Tibial nerve (tissue), 4 donors: ENCODE measurements at regions not wholly inside any gene's neighbourhood (a gene's known extent, or its start where the extent isn't known, plus 50 kb on each side); places are given as distances from the start of the nearest gene placed in this dataset.
"Not testable (repeated sequence)": the region's sequence is repeated elsewhere in the genome, so short reads cannot be mapped to it uniquely, and the experiment has no call there.

Experiments used
- DNase-seq, 2 donors: peaks; one replicate each; pipeline ENCODE4 v3.0.0-alpha.2; 2019; ENCODE audit warnings: low spot score in 2 of 2
- H3K27ac ChIP-seq, 4 donors: fragments of 200-600 bp; sonication (generic) in 3 of 4; one replicate each; pipeline ENCODE4 v1.5.1; 2017 to 2019; ENCODE audit warnings: mild to moderate bottlenecking in 1 of 4
- H3K27me3 ChIP-seq, 2 donors: fragments of 200-600 bp; sonication (generic) in 1 of 2; one replicate each; pipeline versions ENCODE4 v1.5.1 to v1.6.0; 2017 to 2019
- H3K36me3 ChIP-seq, 3 donors: fragments of 200-600 bp; sonication (generic); one replicate each; pipeline ENCODE4 v1.5.1; 2018 to 2019
- H3K4me1 ChIP-seq, 4 donors: fragments of 200-600 bp; sonication (generic) in 3 of 4; one replicate each; pipeline ENCODE4 v1.5.1; 2017 to 2019
- H3K4me3 ChIP-seq, 4 donors: fragments of 200-600 bp; sonication (generic) in 3 of 4; one replicate each; pipeline ENCODE4 v1.5.1; 2017 to 2019; ENCODE audit warnings: mild to moderate bottlenecking in 1 of 4, moderate library complexity in 1 of 4
- H3K9me3 ChIP-seq, 4 donors: fragments of 200-600 bp; sonication (generic) in 3 of 4; one replicate each; pipeline ENCODE4 v1.5.1; 2017 to 2019
- EP300 ChIP-seq, 2 donors: sonication (generic); formaldehyde crosslinking; IDR thresholded peaks; one replicate each; pipeline ENCODE4 v1.6.1; 2017; ENCODE audit warnings: antibody characterized with exemption in 2 of 2, mild to moderate bottlenecking in 1 of 2
- POLR2A ChIP-seq, 2 donors: fragments of 450-650 bp; IDR thresholded peaks; one replicate each; pipeline ENCODE4 v1.6.1; 2017; ENCODE audit warnings: antibody characterized with exemption in 2 of 2, mild to moderate bottlenecking in 2 of 2, moderate library complexity in 2 of 2
- WGBS, 2 donors: methylation state at CpG; one replicate each; pipeline ENCODE4 v1.1.5; 2018; 5-methylcytosine and 5-hydroxymethylcytosine counted together
- TF ChIP-seq, protein P1 (sequence below), 5 experiments: fragments of 200-600 bp in 3 of 5; fragments of 450-650 bp in 2 of 5; sonication (generic) in 3 of 5; IDR thresholded peaks; one replicate each; pipeline ENCODE4 v1.5.1; 2016 to 2019; ENCODE audit warnings: antibody characterized with exemption in 5 of 5, mild to moderate bottlenecking in 3 of 5, moderate library complexity in 2 of 5

DNA sequence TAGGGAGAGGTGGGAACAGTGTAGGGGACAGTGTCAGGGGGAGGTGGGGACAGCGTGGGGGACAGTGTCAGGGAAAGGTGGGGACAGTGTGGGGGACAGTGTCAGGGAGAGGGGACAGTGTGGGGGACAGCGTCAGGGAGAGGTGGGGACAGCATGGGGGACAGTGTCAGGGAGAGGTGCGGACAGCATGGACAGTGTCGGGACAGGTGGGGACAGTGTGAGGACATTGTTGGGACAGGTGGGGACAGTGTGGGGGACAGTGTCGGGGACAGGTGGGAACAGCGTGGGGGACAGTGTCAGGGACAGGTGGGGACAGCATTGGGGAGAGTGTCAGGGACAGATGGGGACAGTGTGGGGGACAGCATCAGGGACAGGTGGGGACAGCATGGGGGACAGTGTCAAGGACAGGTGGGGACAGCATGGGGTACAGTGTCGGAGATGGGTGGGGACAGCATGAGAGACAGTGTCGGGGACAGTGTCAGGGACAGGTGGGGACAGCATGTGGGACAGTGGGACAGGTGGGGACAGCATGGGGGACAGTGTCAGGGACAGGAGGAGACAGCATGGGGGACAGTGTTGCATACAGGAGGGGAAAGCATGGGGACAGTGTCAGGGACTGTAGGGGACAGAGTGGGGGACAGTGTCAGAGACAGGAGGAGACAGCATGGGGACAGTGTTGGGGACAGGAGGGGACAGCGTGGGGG is 139.0 kb downstream of the TMEM121 start:
- Histone ChIP-seq H3K9me3 (no peaks in the 10 kb centered on the region), H3K27ac (no peak overlapping the region), H3K27me3 (no peaks in the 10 kb centered on the region), H3K4me3 (no peak overlapping the region), H3K4me1 (peaks cover 0 to 6% (median 0%) of the 10 kb centered on the region in 4 donors), H3K36me3 (no peaks in the 10 kb centered on the region)
- DNase-seq = no peak
- TF ChIP-seq EP300 (IDR thresholded peaks at IDR 0.05) (no peak), POLR2A (IDR thresholded peaks at IDR 0.05) (no peak)
- TF ChIP-seq, protein P1, sequence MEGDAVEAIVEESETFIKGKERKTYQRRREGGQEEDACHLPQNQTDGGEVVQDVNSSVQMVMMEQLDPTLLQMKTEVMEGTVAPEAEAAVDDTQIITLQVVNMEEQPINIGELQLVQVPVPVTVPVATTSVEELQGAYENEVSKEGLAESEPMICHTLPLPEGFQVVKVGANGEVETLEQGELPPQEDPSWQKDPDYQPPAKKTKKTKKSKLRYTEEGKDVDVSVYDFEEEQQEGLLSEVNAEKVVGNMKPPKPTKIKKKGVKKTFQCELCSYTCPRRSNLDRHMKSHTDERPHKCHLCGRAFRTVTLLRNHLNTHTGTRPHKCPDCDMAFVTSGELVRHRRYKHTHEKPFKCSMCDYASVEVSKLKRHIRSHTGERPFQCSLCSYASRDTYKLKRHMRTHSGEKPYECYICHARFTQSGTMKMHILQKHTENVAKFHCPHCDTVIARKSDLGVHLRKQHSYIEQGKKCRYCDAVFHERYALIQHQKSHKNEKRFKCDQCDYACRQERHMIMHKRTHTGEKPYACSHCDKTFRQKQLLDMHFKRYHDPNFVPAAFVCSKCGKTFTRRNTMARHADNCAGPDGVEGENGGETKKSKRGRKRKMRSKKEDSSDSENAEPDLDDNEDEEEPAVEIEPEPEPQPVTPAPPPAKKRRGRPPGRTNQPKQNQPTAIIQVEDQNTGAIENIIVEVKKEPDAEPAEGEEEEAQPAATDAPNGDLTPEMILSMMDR (IDR thresholded peaks at IDR 0.05) = no peak
- WGBS, 2 donors = 75 to 79% methylated on average over 9 of the region's 9 CpGs

DNA sequence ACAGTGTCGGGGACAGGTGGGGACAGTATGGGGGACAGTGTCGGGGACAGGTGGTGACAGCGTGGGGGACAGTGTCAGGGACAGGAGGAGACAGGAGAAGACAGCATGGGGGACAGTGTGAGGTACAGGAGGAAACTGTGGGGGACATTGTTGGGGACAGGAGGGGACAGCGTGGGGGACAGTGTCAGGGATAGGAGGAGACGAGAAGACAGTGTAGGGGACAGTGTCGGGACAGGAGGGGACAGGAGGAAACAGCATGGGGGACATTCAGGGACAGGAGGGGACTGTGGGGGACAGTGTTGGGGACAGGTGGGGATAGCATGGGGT is 139.5 kb downstream of the TMEM121 start:
- Histone ChIP-seq H3K27ac (no peak overlapping the region), H3K4me1 (peaks cover 0 to 6% (median 0%) of the 10 kb centered on the region in 4 donors), H3K4me3 (no peak overlapping the region), H3K27me3 (no peaks in the 10 kb centered on the region), H3K9me3 (no peaks in the 10 kb centered on the region), H3K36me3 (no peaks in the 10 kb centered on the region)
- TF ChIP-seq POLR2A (IDR thresholded peaks at IDR 0.05) (no peak), EP300 (IDR thresholded peaks at IDR 0.05) (no peak)
- TF ChIP-seq, protein P1 (IDR thresholded peaks at IDR 0.05) = no peak
- 85 to 92% methylated on average over 6 of the region's 6 CpGs for WGBS, 2 donors
- no peak for DNase-seq

DNA sequence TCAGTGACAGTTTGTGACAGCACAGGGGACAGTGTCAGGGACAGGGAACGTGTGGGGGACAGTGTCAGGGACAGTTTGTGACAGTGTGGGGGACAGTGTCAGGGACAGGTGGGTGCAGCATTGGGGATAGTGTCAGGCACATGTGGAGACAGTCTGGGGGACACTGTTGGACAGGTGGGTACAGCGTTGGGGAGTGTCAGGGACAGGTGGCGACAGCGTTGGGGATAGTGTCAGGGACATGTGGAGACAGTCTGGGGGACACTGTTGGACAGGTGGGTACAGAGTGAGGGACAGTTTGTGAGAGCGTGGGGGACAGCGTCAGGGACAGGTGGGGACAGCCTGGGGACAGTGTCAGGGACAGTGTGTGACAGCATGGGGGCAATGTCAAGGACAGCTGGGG is 140.0 kb downstream of the TMEM121 start:
- Histone ChIP-seq H3K36me3 (no peaks in the 10 kb centered on the region), H3K9me3 (no peaks in the 10 kb centered on the region), H3K4me1 (peaks cover 0 to 6% (median 0%) of the 10 kb centered on the region in 4 donors), H3K27ac (no peak overlapping the region), H3K4me3 (no peak overlapping the region), H3K27me3 (no peaks in the 10 kb centered on the region)
- DNase-seq = no peak
- TF ChIP-seq, protein P1 (IDR thresholded peaks at IDR 0.05) = no peak
- TF ChIP-seq POLR2A (IDR thresholded peaks at IDR 0.05) (no peak), EP300 (IDR thresholded peaks at IDR 0.05) (no peak)
- WGBS, 2 donors = 80 to 83% methylated on average over 6 of the region's 6 CpGs

DNA sequence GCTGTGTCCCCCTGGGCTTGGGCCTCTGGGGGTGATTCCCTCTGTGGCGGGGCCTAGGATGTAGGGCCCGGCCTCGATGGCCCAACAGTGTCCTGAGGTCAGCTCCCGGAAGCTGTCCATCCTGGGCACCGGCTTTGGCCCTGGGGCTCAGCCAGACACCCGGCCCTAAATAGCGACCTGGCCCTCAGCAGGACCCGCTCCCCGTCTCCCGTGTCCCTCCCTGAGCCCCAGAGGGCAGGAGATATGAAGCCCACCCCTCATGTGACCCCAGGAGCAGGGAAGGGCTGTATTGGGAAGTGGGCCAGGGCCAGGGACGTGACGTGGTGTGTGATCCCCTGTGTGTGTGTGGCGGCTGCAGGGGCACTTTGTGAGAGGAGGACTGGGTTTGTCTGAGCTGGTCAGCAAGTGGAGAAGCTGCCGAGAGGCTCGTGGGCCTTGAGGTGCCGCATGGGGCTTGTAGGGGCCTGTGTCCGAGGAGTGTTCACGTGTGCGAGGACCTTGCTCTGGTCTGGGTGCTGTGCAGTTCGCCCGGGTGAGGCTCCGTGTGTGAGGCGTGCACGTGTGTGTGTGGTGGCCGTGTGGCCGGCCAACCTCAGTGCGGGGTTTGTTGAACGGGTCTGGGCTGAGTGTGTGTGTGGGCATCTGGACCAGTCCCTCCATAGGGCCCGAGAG is 140.7 kb downstream of the TMEM121 start:
- not testable (repeated sequence) for H3K4me3 ChIP-seq, H3K4me1 ChIP-seq, H3K27ac ChIP-seq, DNase-seq, H3K36me3 ChIP-seq, H3K27me3 ChIP-seq, H3K9me3 ChIP-seq
- 83 to 90% methylated on average over 13 of the region's 29 CpGs for WGBS, 2 donors

DNA sequence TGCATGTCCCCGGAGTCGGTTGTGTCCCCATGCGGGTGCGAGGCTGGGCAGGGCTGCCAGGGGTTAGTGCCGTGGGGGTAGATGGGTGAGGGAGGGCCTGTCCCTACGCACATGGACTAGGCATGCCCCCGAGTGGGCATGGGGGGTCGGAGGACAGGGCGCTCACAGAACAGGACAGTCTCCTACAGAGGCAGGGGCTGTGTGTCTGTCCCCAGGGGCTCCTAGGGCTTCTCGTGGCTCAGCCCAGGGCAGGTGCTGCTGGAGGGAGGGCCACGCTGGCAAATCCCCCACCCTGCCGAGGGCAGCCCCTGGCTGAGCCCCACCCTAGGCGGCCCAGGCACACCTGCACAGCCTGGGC is 141.3 kb downstream of the TMEM121 start:
- DNase-seq, H3K4me3 ChIP-seq, H3K27me3 ChIP-seq, H3K4me1 ChIP-seq, H3K9me3 ChIP-seq, H3K27ac ChIP-seq, H3K36me3 ChIP-seq: not testable (repeated sequence)
- WGBS, 2 donors = 93 to 96% methylated on average over 3 to 4 of the region's 13 CpGs

DNA sequence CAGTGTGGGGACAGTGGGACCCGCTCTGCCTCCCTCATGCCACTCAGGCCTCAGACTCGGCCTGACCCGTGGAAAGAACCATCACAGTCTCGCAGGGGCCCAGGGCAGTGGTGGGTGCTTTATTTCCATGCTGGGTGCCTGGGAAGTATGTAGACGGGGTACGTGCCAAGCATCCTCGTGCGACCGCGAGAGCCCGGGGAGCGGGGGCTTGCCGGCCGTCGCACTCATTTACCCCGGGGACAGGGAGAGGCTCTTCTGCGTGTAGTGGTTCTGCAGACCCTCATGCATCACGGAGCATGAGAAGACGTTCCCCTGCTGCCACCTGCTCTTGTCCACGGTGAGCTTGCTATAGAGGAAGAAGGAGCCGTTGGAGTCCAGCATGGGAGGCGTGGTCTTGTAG is 141.6 kb downstream of the TMEM121 start:
- H3K27me3 ChIP-seq, DNase-seq: not testable (repeated sequence)

DNA sequence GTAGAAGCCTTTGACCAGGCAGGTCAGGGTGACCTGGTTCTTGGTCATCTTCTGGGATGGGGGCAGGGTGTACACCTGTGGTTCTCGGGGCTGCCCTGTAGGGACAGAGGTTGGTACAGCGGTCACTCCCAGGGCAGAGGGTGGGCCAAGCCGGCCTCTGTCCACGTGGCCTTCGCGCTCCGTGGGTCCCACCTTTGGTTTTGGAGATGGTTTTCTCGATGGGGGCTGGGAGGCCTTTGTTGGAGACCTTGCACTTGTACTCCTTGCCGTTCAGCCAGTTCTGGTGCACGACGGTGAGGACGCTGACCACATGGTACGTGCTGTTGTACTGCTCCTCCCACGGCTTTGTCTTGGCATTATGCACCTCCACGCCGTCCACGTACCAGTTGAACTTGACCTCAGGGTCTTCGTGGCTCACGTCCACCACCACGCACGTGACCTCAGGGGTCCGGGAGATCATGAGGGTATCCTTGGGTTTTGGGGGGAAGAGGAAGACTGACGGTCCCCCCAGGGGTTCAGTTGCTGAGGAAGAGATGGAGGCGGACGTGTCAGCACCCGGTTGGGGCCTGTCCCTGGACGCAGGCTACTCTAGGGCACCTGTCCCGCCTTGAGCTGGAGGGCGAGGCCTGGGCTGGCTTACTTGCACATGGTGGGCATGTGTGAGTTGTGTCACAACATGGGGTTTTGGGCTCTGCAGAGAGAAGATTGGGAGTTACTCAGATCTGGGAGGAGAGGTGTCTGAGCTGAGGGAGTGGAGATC is 142.3 kb downstream of the TMEM121 start:
- not testable (repeated sequence) for H3K36me3 ChIP-seq, H3K4me3 ChIP-seq, H3K27me3 ChIP-seq, DNase-seq, H3K9me3 ChIP-seq, H3K4me1 ChIP-seq, H3K27ac ChIP-seq
- 89 to 90% methylated on average over 29 of the region's 29 CpGs for WGBS, 2 donors

More for the DNA sequence above, 141.6 kb downstream of the TMEM121 start:
- not testable (repeated sequence) for H3K36me3 ChIP-seq, H3K4me1 ChIP-seq, H3K9me3 ChIP-seq, H3K27ac ChIP-seq, H3K4me3 ChIP-seq
- WGBS, 2 donors = 69 to 89% methylated on average over 5 to 13 of the region's 22 CpGs

DNA sequence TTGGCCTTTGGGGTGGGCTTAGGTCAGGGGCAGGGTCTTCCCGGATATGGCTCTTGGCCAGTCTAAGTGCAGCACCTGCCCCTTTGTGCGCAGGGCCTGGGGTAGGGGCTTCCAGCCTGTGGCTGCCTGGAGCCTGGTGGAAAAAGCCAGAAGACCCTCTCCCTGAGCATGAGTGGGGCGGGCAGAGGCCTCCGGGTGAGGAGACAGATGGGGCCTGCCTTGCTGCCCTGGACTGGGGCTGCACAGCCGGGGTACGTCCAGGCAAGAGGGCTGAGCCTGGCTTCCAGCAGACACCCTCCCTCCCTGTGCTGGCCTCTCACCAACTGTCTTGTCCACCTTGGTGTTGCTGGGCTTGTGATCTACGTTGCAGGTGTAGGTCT is 142.8 kb downstream of the TMEM121 start:
- not testable (repeated sequence) for H3K27ac ChIP-seq, H3K4me1 ChIP-seq, H3K4me3 ChIP-seq, H3K9me3 ChIP-seq, H3K36me3 ChIP-seq, H3K27me3 ChIP-seq, DNase-seq
- 93 to 96% methylated on average over 2 to 4 of the region's 7 CpGs for WGBS, 2 donors

DNA sequence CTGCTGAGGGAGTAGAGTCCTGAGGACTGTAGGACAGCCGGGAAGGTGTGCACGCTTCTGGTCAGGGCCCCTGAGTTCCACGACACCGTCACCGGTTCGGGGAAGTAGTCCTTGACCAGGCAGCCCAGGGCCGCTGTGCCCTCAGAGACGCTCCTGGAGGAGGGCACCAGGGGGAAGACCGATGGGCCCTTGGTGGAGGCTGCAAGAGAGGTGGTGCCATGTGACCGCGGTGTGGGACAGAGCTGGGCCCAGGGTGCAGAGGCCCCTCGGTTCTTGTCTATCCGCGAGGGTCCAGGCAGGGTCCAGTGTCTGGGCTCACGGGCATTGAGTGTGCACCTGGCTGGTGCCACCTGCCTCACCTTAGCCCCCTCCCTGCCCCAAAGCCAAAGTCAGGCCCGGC is 143.3 kb downstream of the TMEM121 start:
- 95 to 100% methylated on average over 3 to 11 of the region's 16 CpGs for WGBS, 2 donors
- not testable (repeated sequence) for H3K36me3 ChIP-seq, H3K27me3 ChIP-seq, H3K27ac ChIP-seq, DNase-seq, H3K4me3 ChIP-seq, H3K4me1 ChIP-seq, H3K9me3 ChIP-seq
